Stimulated activated CD4-positive, alpha-beta T cell treated with anti-CD3 and anti-CD28 coated beads, Interleukin-4, amount 100 ng/mL, for 4 hours (primary cell): ENCODE measurements at regions not wholly inside any gene's neighbourhood (a gene's known extent, or its start where the extent isn't known, plus 50 kb on each side); places are given as distances from the start of the nearest gene placed in this dataset.
A peak's percentile ranks its signal among the peaks of the same experiment; 100 is the strongest.

Experiments used
- DNase-seq, 2 experiments: peaks; one replicate each; pipeline ENCODE4 v3.0.0-alpha.2; 2020

DNA sequence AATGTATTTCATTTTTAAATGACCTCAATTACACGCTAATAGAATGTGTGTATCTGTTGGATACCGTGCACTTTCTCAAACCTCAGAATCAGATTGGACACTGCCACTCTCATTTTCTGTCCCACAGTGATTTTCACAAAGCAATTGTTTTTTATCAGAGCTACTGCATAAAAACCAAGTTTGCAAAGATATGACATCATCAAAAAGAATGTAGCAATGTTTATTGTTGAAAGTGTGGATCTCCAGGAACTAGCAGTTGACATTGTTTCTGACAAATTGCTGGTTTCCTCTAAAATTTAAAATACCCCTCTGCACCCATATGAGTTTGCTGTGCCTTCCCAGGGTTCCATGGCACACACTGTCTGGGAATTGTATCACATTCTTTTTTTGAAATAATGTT lies 362.7 kb upstream of the DDI1 start:
- no peak for DNase-seq

DNA sequence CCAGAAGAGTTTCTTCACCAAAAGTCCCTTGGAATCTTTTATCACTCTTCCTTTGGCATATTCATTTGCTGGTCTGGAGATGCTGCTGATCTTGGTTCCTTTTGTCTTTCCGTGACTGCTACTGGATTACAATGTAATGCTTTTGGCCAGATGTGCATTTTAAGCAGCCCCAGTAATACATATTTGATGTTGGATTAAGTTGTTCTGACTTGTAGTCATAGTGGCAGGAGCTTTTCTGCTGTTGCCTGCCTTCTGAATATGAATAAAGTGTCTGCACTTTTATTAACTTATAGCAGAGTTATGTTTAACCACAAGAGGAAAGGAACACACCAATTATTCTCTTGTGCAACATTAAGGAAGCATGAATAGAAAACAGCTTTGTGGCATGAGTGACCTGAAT lies 360.0 kb upstream of the DDI1 start:
- DNase-seq = no peak

DNA sequence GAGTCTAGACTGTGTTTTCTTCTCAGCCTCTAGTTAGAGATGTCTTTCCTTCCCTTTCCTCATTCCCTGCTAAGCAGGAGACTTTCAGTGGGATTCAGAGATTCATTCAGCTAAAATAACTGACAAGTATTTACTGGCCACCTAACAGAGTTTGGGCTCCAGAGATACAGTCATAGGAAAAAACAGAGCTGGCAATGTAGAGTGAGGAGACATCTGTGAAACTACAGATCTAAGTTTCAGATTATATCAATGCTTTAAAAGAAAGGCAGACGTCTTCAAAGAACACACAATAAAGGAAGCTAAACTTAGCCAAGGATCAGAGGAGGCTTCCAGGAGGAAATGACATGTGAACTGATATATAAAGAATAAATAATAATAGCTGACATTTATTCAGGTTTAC lies 355.6 kb upstream of the DDI1 start:
- no peak for DNase-seq

DNA sequence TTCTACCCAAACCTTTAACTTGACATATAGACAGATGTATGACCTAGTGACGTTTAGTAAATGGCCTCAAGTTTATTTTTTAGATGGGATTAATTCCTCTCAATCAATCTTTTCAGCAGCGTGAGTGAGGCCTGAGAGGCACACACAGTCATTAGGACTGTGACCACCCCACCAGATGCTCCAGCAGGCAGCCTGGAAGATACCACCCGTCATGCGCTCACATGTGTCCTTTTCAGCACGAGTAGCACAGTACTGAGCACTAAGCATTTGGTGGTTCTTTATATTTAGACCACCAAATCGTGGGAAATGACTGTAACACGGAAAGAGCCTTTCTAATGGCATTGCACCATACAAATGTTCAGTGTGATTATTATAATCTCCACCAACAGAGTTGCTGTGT lies 354.6 kb upstream of the DDI1 start:
- DNase-seq = no peak

DNA sequence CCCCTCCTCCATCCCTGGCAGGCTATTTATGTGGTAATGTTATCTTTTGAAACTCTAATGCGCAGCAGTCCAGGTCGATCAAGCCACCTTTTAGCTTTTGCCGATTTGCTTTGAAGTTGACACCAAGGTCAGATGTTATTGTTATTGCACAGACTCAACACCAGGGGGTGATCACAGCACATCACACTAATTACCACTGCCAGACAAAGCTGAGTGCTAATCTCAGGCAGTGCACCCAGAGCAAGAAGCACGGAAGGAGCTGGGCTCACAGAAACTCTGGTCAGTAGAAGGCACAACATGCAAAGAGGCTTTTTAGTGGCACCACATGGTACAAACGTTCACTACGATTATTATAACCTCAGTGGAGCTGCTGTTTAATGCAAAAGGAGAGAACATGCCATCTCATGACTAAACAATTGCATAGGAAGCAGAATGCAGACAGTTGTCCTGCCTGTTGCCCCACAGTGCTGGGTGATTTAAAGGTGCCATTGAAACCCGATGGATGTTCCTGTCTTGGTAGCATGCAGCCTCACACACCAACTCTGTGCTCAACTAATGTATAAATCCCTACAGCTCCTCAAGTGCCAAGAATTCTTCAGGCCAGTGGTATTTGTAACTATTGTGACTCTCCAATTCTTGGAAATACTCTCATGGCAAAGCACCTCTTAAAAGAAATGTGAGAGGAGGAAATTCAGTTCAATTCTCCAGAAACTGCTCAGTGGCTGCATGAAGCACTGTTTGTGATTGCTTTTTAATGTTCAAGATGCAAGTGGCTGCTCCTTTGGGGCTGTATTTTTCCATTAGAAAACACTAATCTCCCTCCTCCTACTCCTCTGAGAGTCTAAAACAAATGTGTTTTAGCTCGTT lies 353.9 kb upstream of the DDI1 start:
- DNase-seq = peak; percentile 1 to 11

DNA sequence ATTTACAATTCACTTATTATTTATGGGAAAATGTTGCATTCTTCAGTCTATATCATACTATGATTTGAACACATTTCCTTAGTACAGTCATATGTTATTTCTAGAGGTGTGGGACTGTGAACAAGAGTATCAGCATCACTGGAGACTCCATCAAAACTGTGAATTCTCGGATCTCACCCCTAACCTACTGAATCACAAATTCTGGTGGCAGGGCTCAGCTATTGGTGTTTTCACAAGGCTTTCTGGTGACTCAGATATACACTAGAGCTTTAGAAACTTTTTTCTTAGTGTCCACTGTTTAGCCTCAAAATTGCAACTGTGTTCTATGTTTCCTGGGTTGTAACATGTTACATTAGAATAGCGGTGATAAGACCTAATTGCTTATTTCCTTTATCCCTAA lies 352.9 kb upstream of the DDI1 start:
- DNase-seq = no peak

DNA sequence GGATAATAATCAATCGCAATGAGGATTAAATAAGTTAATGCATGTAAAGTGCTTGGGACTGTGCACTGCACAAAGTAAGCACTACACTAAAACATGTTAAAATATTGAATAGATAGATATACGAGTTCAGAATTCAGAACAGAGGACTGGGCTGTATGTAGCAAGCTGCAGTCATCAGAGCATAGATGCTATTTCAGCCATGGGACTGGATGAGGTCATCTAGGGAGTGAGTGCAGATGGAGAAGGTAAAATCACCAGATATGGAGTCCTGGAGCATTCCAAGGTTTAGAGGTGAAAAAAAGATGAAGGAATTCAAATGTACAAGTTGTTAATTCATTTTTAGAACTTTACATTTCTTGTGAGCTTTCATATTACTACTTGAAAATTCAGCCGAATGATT lies 347.5 kb upstream of the DDI1 start:
- DNase-seq = no peak

DNA sequence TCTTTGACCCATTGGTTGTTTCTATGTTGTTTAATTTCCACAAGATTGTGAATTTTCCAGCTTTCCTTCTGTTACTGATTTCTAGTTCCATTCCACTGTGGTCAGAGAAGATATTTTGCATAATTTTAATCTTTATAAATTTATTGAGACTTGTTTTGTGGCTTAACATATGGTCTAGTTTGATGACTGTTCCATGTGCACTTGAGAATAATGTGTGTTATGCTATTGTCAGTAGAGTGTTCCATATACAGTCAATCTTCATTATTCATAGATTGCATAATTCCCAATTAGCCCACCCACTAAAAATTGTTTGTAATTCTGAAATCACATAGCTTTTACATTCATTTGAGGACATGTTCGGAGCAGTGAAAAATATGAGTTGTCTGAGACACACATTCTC lies 346.1 kb upstream of the DDI1 start:
- DNase-seq = no peak

DNA sequence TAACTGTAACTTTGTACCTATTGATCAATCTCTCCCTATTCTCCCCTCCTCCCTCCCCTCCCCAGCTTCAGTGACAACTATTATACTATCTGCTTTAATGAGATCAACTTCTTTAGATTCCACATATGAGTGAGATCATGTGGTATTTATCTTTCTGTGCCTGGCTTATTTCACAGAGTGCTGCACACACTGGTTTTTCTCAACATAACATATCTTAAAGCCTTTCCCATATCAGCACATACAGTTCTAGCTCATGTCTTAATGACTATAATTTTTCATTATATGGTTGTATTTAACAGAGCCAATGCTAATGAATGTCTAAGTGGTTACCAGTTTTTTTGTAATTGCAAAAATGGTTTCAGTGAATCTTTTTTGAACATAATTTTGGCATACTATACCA lies 340.3 kb upstream of the DDI1 start:
- DNase-seq = no peak

DNA sequence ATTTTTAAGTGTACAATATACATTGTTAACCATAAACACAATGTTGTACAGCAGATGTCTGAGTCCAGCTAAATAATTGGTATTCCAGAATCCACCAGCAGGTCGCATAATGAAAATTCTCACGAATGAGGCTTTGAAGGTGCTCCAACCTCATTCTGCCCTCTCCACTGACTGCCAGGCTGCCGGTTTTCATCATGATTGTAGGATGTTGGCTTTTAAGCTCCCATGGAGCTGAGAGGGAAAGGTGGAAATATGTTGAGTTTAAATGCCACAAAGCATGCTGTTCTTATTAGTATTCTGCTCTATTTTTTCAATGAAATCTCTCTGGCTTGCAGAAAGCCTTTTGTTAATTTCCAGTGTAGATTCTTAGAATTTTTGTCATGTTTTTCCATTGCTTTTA lies 337.2 kb upstream of the DDI1 start:
- no peak for DNase-seq

DNA sequence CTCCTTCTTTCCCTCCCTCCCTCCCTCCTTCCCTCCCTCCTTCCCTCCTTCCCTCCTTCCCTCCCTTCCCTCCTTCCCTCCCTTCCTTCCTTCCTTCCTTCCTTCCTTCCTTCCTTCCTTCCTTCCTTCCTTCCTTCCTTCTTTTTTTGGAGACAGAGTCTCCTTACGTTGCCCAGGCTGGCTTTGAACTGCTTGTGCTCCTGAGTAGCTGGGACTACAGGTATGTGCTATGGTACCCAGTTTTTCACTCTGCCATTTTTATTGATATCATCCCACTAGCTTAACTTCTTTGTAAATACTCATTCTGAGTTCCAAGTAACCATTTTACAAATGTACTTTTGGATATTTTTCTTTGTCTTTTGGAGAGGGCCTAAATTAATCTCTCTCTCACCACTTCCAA lies 336.8 kb upstream of the DDI1 start:
- no peak for DNase-seq

DNA sequence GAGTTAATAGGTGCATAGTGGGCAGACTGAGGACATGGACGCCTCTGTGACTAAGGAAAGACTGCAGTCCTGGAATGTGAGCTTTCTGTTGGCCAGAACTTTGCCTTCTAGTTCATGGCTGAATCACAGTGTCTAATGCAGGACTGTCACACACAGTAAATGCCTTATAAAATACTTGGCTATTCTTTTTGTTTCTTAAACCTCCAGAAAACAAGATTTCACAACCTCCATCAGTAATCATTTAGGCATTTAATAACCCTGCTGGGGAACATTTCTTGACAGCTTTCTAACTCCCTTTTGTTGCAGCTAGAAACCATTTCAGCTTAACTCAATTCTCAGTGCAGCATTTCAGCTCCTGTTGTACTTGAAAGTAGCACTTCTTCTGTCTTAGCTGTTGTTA lies 335.8 kb upstream of the DDI1 start:
- DNase-seq = no peak

DNA sequence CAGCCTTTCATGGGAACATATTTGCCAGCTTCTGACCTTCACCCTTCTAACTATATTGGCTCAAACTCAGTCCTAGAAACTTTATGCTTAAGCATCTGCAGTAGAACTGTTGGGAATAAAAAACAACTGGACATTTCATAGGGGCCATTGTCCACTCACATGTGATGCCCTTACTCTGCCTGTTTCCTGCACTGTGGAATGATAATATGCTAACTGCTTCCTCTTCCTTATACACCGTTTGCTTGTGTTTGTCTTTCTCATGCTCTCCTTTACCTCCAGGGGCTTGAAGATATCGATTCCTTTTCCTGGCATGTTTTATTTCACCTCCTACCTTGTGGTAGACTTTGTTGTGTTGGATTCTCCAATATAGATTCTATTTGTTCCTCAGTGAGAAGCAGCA lies 333.0 kb upstream of the DDI1 start:
- DNase-seq = no peak

DNA sequence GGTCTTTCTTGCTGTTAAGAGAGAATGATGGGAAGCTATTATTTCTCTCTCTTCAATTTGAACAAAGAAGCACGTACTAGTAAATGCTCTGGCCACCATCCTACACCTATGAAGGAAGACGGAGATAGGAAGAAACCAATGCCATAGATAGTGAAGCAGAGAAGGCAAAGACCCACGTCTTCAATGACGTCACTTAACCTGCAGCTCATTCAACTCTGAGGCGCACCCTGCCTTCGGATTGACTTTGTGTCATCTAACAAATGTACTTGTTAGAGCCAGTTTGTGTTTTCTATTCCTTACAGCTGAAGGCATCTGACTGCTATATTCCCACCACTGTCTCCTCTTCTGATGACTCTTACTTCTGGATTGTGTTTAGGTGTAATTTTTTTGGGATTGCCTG lies 332.5 kb upstream of the DDI1 start:
- DNase-seq = no peak

DNA sequence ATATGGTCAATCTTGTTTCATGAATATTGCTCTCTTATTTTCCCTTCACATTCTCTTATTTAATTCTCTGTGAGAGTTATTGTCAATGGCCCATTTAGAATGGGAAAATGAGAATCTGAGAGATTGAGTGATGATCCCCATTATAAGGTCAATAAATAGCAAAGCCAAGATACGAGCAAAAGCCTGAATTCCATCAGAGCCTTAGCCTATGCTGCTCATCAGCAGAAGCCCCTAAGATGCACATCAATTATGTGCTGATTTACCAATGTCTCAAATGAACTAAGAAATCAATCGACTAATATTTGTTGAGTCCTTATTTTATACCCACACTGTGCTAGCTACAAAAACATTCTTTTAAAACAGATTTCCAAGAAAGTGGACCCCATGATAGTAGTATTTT lies 330.8 kb upstream of the DDI1 start:
- no peak for DNase-seq

DNA sequence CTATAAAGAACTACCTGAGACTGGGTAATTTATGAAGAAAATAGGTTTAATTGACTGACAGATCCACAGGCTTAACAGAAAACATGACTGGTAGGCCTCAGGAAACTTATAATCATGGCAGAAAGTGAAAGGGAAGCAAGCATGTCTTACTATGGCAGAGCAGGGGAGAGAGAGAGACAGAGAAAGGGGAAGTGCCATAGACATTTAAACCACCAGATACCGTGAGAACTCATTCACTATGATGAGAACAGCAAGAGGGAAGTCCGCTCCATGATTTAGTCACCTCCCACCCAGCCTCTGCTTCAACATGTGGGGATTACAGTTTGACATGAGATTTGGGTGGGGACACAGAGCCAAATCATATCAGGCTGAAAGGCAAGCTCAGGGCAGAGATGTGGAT lies 327.1 kb upstream of the DDI1 start:
- DNase-seq = no peak

DNA sequence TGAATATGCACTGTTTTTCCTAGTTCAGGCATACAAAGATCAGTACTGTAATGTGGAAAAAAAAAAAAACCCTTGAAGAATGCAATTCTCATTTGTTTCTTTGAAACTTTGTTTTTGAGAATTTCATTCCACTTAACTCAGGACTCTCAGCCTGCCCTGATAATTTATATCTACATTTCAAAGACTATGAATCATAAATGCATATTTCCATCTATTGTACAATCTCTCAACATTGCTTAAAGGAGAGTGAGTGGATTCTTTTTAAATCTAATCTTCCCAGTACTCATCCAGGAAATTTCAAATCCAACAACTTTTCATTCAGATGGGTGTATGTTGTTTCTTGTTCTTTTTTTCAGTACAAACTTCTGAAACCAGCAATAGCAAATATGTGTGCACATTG lies 322.2 kb upstream of the DDI1 start:
- DNase-seq = no peak

DNA sequence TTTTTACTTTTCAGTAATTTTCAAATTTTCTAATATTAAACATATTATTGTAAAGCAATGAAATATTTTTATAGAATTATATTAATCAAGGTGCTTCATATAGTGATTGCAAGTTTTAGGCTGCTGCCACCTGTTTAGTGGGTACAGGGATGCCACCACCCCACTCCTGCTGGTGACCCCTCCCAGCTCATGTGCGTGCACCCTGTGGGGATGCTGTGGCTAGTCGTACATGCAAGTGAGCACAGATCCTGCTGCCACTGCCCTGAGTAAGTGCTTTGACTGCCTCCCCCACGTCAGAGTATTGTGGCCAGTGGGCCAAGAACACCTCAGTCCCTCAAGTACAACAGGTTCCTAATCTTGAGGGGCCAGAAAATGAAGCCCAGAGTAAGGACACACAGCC lies 320.1 kb upstream of the DDI1 start:
- DNase-seq = no peak

DNA sequence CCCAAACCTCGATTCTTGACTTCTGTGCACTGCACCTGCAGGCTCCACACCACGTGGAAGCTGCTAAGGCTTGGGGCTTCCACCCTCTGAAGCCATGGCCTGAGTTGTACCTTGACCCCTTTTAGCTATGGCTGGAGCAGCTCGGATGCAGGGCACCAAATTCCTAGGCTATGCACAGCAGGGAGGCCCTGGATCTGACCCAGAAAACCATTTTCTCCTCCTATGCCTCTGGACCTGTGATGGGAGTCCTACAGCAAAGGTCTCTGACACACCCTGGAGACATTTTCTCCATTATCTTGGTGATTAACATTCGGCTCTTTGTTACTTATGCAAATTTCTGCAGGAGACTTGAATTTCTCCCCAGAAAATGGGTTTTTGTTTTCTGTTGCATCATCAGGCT lies 309.2 kb upstream of the DDI1 start:
- no peak for DNase-seq

DNA sequence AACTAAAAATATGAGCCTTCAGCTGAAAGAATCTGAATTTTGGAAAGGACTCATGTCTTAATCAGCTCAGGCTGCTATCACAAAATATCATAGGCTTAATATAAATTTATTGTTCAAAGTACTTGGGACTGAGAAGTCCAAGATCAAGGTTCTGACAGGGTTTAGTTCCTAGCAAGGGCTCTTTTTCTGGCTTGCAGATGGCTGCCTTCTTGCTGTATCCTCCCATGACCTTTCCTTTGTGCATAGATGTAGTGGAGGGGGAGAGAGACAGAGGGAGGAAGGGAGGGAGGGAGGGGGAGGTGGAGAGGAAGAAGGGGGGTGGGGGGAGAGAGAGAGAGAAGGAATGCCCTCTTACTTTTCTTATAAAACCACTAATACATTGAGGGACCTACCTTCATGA lies 306.8 kb upstream of the DDI1 start:
- no peak for DNase-seq

DNA sequence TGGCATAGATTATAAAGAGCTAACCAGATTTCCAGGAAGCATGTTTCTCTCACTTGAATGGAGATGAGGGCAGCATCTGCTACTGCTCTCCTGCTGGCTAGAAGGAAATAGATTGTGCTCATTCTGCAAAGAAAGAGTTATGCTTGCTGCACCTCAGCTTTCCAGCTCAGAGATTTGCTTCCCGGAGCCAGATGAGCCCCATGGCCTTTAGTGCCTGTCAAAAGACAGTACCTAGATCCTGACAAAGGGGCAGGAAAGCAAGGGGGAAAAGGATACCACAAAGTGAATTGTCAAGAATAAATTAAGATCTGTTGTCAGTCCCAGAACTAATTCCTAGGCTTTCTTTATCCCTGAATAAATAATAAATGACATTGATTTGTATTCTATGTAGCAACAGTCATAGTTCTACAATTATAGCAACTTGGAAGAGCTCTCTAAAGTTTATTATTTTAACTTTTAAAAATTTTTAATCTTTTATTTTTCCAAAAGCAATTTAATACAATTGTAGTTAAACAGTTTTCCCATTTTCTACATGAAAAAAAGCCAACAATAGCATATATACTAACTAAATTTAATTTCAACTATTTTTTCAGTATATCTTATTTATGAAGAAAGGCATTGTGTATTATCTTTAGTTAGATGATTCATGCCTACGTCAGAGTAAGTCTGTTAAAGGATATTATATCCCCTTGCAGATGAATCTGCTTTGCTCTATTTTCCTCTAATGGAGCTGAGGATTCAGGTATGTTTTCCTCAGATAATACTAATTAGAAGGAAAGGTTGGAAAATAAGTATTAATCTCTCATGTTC lies 306.1 kb upstream of the DDI1 start:
- no peak for DNase-seq

DNA sequence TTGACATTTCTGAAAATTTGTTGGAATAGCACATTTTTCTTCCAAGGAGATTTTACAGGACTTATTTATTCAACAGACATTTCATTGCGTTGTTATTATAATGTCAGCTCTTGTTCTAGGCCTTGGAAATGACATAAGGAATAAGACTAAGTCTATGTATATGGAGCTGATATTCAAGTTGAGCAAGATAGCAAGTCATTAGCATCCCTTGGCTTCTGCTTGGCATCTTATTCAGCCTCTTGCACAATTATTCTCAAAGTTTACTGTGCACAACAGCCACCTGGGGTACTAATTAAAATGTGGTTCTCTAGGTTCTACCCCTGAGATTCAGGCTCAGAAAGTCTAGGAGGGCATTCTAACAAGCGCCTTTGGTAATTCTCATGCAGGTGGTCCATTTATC lies 304.8 kb upstream of the DDI1 start:
- DNase-seq = no peak

DNA sequence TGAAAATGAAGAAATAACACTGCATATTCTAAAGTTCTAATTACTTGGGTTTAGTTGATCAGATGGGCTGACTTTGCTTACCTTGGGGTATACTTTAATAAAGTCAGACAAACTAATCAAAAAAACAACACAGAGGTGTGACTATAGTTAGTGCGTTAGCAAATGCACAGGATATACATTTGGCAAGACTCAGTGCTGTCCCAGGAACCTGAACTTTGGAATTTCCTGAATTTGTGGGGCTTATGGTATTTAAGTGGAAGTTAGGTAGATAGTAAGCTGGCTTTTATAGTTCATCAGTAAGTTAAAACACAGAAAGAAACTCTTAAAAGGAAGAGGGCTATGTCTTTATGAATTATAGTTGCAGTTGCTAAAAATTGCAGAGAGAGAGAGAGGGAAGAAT lies 302.6 kb upstream of the DDI1 start:
- DNase-seq = no peak

DNA sequence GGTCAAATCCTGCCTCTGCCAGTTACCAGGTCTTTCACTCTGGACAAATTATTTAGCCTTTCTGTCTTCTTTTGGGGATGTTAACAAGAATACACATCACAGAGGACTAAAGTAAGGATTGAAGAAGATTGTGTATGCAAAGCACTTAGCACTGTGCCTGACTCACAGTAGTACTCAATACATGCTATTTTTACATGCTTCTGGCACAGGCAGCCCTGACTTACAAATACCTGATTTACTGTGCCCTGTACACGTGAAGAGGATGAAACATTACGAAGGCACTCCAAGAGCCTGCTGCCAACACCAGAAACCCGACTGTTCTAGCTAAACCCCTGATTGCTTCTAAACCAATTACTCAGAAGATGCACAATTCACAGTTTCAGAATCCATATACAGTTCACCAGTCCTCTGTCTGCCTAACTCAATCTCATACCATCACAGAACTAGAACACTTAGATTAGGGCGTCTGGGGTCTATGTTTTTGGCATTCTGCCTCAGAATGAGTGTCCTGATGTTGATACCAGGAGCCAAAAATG lies 300.9 kb upstream of the DDI1 start:
- DNase-seq = no peak
